ENCODE measurements at regions not wholly inside any gene's neighbourhood (a gene's known extent, or its start where the extent isn't known, plus 50 kb on each side); places are given as distances from the start of the nearest gene placed in this dataset.

DNA sequence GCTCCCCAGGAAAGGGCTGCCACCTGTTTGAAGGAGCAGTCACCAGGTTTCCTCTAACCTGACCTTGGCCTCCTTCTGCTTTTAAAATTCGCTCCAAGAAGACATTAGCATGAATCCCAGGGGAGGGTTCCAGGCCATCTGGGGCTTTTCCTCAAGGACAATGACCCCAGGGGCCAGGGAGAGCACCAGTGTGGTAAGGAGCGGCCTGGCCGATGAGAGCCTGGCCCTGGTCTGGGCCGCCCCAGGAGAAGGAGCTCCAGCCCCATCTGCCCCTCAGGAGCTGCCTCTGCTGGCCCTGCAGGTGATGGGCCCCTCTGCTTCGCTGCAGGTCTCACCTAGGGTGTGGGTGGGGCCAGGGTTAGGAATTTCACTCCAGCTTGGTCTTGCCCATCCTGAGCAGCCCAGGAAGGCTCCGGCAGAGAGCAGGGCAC is 209.2 kb upstream of the TNRC6C start:
- H3K79me2 ChIP-seq (ENCODE audit: control insufficient read depth, insufficient read depth, low read length) = no peaks in the 10 kb centered on the region
- ATAC-seq (no peak), FAIRE-seq (no peak), DNase-seq (ENCODE audit: extremely low read depth in 1 of 4, low spot score in 3 of 4) (no peak)
- no peak overlapping the region for H2AFZ ChIP-seq (ENCODE audit: low read depth, low read length)
- intact Hi-C loops (cut with micrococcal nuclease) (no loop called here), in situ Hi-C loops (cut with MboI) (no loop called here)
- ChIA-PET CTCF (ENCODE audit: low intra/inter-chr PET ratio) (no interaction called here), POLR2A (interaction anchor here (0.6 to 0.7 kb wide), 2 partner anchors 38 to 207 kb away, joined by 4 read pairs; no protein-coding TSS in a partner anchor)
- H3K4me3 ChIP-seq = no peak overlapping the region
- no peaks in the 10 kb centered on the region for H3K9me3 ChIP-seq (replicated peaks; ENCODE audit: control insufficient read depth, insufficient read depth, low read depth, low read length)
- no peak for TF ChIP-seq ZNF3 (CRISPR knock-in tag; IDR thresholded peaks at IDR 0.05)
- no peak for TF ChIP-seq ZNF274 (IDR thresholded peaks at IDR 0.05; ENCODE audit: borderline replicate concordance, low read depth, low read length)
- H3K36me3 ChIP-seq (ENCODE audit: control insufficient read depth, insufficient read depth, low read length) = no peaks in the 10 kb centered on the region
- H3K9ac ChIP-seq (ENCODE audit: insufficient read depth in 1 of 2, low read depth in 2 of 2, low read length in 2 of 2) = no peak overlapping the region
- WGBS (ENCODE audit: insufficient coverage, low coverage, missing lambda C conversion rate) = 0% methylated on average over 6 of the region's 6 CpGs
- no peaks in the 10 kb centered on the region for H4K20me1 ChIP-seq (replicated peaks; ENCODE audit: control insufficient read depth, insufficient read depth, low read length)
- BruUV-seq (replicated peaks) = no TSS peak
- H3K4me2 ChIP-seq (ENCODE audit: insufficient read depth, low read length) = no peak overlapping the region
- H3K9me1 ChIP-seq (ENCODE audit: control insufficient read depth, insufficient read depth, low read length) = no peaks in the 10 kb centered on the region
- H3K27ac ChIP-seq (ENCODE audit: extremely low read depth, low read depth, low read length) = no peak overlapping the region
- H3K27me3 ChIP-seq (ENCODE audit: control insufficient read depth in 2 of 2, insufficient read depth in 2 of 2, low read length in 2 of 2) = peaks cover 19 to 82% of the 10 kb centered on the region in 2 experiments
- no peaks in the 10 kb centered on the region; a peak in 1 of 5 replicates for H3K4me1 ChIP-seq (replicated peaks in 1 of 2; ENCODE audit: control insufficient read depth in 2 of 2, insufficient read depth in 2 of 2, low read length in 2 of 2)

GRCh38 chr17:77749989-77750388 is 208.5 kb upstream of the TNRC6C start:
- ChIA-PET CTCF (ENCODE audit: low intra/inter-chr PET ratio) (no interaction called here), POLR2A (interaction anchor here (0.7 kb wide), 1 partner anchor 207 kb away, joined by 4 read pairs; no protein-coding TSS in a partner anchor)
- Histone ChIP-seq H3K4me2 (ENCODE audit: insufficient read depth, low read length) (no peak overlapping the region), H3K36me3 (ENCODE audit: control insufficient read depth, insufficient read depth, low read length) (no peaks in the 10 kb centered on the region), H3K79me2 (ENCODE audit: control insufficient read depth, insufficient read depth, low read length) (no peaks in the 10 kb centered on the region), H3K27me3 (ENCODE audit: control insufficient read depth in 2 of 2, insufficient read depth in 2 of 2, low read length in 2 of 2) (peaks cover 23 to 82% of the 10 kb centered on the region in 2 experiments), H4K20me1 (replicated peaks; ENCODE audit: control insufficient read depth, insufficient read depth, low read length) (no peaks in the 10 kb centered on the region), H2AFZ (ENCODE audit: low read depth, low read length) (no peak overlapping the region), H3K27ac (ENCODE audit: extremely low read depth, low read depth, low read length) (no peak overlapping the region), H3K4me1 (replicated peaks in 1 of 2; ENCODE audit: control insufficient read depth in 2 of 2, insufficient read depth in 2 of 2, low read length in 2 of 2) (no peaks in the 10 kb centered on the region; a peak in 1 of 5 replicates), H3K9me3 (replicated peaks; ENCODE audit: control insufficient read depth, insufficient read depth, low read depth, low read length) (no peaks in the 10 kb centered on the region), H3K9me1 (ENCODE audit: control insufficient read depth, insufficient read depth, low read length) (no peaks in the 10 kb centered on the region), H3K4me3 (no peak overlapping the region), H3K9ac (ENCODE audit: insufficient read depth in 1 of 2, low read depth in 2 of 2, low read length in 2 of 2) (no peak overlapping the region)
- DNase-seq (ENCODE audit: extremely low read depth in 1 of 4, low spot score in 3 of 4) (no peak), FAIRE-seq (no peak), ATAC-seq (no peak)
- no TSS peak for BruUV-seq (replicated peaks)
- WGBS (ENCODE audit: insufficient coverage, low coverage, missing lambda C conversion rate) = 10% methylated on average over 7 of the region's 7 CpGs
- no peak for TF ChIP-seq ZNF830 (CRISPR knock-in tag; IDR thresholded peaks at IDR 0.05)
- TF ChIP-seq ZNF79 (CRISPR knock-in tag; IDR thresholded peaks at IDR 0.05; ENCODE audit: low read depth) = no peak
- TF ChIP-seq ZKSCAN3 (CRISPR knock-in tag; IDR thresholded peaks at IDR 0.05) = no peak
- TF ChIP-seq ATF4 (CRISPR knock-in tag; IDR thresholded peaks at IDR 0.05) = no peak
- no peak for TF ChIP-seq HMGN3 (IDR thresholded peaks at IDR 0.05; ENCODE audit: borderline replicate concordance, extremely low read depth, insufficient read length, low read depth, low read length)
- TF ChIP-seq, protein P1, sequence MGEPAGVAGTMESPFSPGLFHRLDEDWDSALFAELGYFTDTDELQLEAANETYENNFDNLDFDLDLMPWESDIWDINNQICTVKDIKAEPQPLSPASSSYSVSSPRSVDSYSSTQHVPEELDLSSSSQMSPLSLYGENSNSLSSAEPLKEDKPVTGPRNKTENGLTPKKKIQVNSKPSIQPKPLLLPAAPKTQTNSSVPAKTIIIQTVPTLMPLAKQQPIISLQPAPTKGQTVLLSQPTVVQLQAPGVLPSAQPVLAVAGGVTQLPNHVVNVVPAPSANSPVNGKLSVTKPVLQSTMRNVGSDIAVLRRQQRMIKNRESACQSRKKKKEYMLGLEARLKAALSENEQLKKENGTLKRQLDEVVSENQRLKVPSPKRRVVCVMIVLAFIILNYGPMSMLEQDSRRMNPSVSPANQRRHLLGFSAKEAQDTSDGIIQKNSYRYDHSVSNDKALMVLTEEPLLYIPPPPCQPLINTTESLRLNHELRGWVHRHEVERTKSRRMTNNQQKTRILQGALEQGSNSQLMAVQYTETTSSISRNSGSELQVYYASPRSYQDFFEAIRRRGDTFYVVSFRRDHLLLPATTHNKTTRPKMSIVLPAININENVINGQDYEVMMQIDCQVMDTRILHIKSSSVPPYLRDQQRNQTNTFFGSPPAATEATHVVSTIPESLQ (CRISPR knock-in tag; IDR thresholded peaks at IDR 0.05) = no peak
- in situ Hi-C loops (cut with MboI) (no loop called here), intact Hi-C loops (cut with micrococcal nuclease) (no loop called here)
